ENCODE measurements at regions not wholly inside any gene's neighbourhood (a gene's known extent, or its start where the extent isn't known, plus 50 kb on each side); places are given as distances from the start of the nearest gene placed in this dataset.

- intact Hi-C loops (cut with micrococcal nuclease) (loop anchor here (2.0 kb wide), 1 partner anchor 746 kb away; no protein-coding TSS in a partner anchor), in situ Hi-C loops (cut with MboI) (no loop called here)
- Histone ChIP-seq H4K20me1 (replicated peaks; ENCODE audit: control insufficient read depth, insufficient read depth, low read length) (no peaks in the 10 kb centered on the region), H3K79me2 (ENCODE audit: control insufficient read depth, insufficient read depth, low read length) (no peaks in the 10 kb centered on the region), H2AFZ (ENCODE audit: low read depth, low read length) (no peak overlapping the region), H3K9me3 (replicated peaks; ENCODE audit: control insufficient read depth, insufficient read depth, low read depth, low read length) (no peaks in the 10 kb centered on the region), H3K4me1 (replicated peaks in 1 of 2; ENCODE audit: control insufficient read depth in 2 of 2, insufficient read depth in 2 of 2, low read length in 2 of 2) (no peaks in the 10 kb centered on the region), H3K4me3 (no peak overlapping the region), H3K27me3 (ENCODE audit: control insufficient read depth in 2 of 2, insufficient read depth in 2 of 2, low read length in 2 of 2) (no peaks in the 10 kb centered on the region), H3K36me3 (ENCODE audit: control insufficient read depth, insufficient read depth, low read length) (no peaks in the 10 kb centered on the region), H3K9me1 (ENCODE audit: control insufficient read depth, insufficient read depth, low read length) (no peaks in the 10 kb centered on the region), H3K27ac (ENCODE audit: extremely low read depth, low read depth, low read length) (no peak overlapping the region), H3K4me2 (ENCODE audit: insufficient read depth, low read length) (no peak overlapping the region), H3K9ac (ENCODE audit: insufficient read depth in 1 of 2, low read depth in 2 of 2, low read length in 2 of 2) (no peak overlapping the region)
- POLR2A ChIA-PET = no interaction called here
- FAIRE-seq (no peak), ATAC-seq (no peak), DNase-seq (ENCODE audit: extremely low read depth in 1 of 4, low spot score in 3 of 4) (no peak)
- 0% methylated on average over 3 of the region's 4 CpGs for WGBS (ENCODE audit: insufficient coverage, low coverage, missing lambda C conversion rate)
- no TSS peak for BruUV-seq (replicated peaks)
- TF ChIP-seq RBM22 (IDR thresholded peaks at IDR 0.05; ENCODE audit: low read depth, low read length, poor library complexity, severe bottlenecking) = no peak
- TF ChIP-seq IRF1 (CRISPR knock-in tag; IDR thresholded peaks at IDR 0.05; ENCODE audit: borderline replicate concordance) = no peak
- no peak for TF ChIP-seq CTBP1 (IDR thresholded peaks at IDR 0.05; ENCODE audit: borderline replicate concordance)
- TF ChIP-seq TFAM (CRISPR knock-in tag; conservative IDR thresholded peaks at IDR 0.05) = no peak
- TF ChIP-seq FOXK2 (conservative IDR thresholded peaks at IDR 0.05 in 1 of 2, IDR thresholded peaks at IDR 0.05 in 1 of 2; ENCODE audit: low read depth in 2 of 2) = no peak
- TF ChIP-seq DDX20 (tag; IDR thresholded peaks at IDR 0.05; ENCODE audit: low read depth) = no peak
- TF ChIP-seq MCM2 (IDR thresholded peaks at IDR 0.05; ENCODE audit: low read depth) = no peak
- no peak for TF ChIP-seq BRCA1 (IDR thresholded peaks at IDR 0.05)
- no peak for TF ChIP-seq BRCA1 (CRISPR knock-in tag; IDR thresholded peaks at IDR 0.05)
- TF ChIP-seq CBX1 (IDR thresholded peaks at IDR 0.05; ENCODE audit: low read depth) = no peak
- TF ChIP-seq SETDB1 (IDR thresholded peaks at IDR 0.05; ENCODE audit: low read length) = no peak
- TF ChIP-seq BMI1 (IDR thresholded peaks at IDR 0.05; ENCODE audit: low read length) = no peak
- no peak for TF ChIP-seq FUS (optimal IDR thresholded peaks at IDR 0.05; ENCODE audit: low read depth, low read length)
- TF ChIP-seq TSC22D4 (tag; IDR thresholded peaks at IDR 0.05) = no peak
- no peak for TF ChIP-seq ZNF696 (CRISPR knock-in tag; conservative IDR thresholded peaks at IDR 0.05)
- TF ChIP-seq KLF6 (CRISPR knock-in tag; IDR thresholded peaks at IDR 0.05; ENCODE audit: borderline replicate concordance) = no peak
- TF ChIP-seq L3MBTL2 (IDR thresholded peaks at IDR 0.05) = no peak
- no peak for TF ChIP-seq MITF (IDR thresholded peaks at IDR 0.05)
- TF ChIP-seq SRSF3 (IDR thresholded peaks at IDR 0.05; ENCODE audit: insufficient read depth, low read length) = no peak
- TF ChIP-seq FOXA1 (IDR thresholded peaks at IDR 0.05; ENCODE audit: borderline replicate concordance) = no peak
- CTCF ChIA-PET (ENCODE audit: low intra/inter-chr PET ratio) = no interaction called here
Measured at GRCh38 chr9:85142496-85142911, 473.0 kb downstream of the NTRK2 start.
